Hepatocyte (in vitro differentiated cells): ENCODE measurements at regions not wholly inside any gene's neighbourhood (a gene's known extent, or its start where the extent isn't known, plus 50 kb on each side); places are given as distances from the start of the nearest gene placed in this dataset.
"Not testable (repeated sequence)": the region's sequence is repeated elsewhere in the genome, so short reads cannot be mapped to it uniquely, and the experiment has no call there.

Source experiments
- EZH2 ChIP-seq: fragments of 200-600 bp; sonication (generic); IDR thresholded peaks from 2 replicates; pipeline ENCODE4 v1.6.1; 2016; ENCODE audit warnings: antibody characterized with exemption, mild to moderate bottlenecking, borderline replicate concordance
- EZH2phosphoT487 ChIP-seq: fragments of 200-600 bp; sonication (generic); IDR thresholded peaks from one replicate; pipeline ENCODE4 v1.6.1; 2018; ENCODE audit warnings: antibody characterized with exemption, mild to moderate bottlenecking, low read depth, moderate library complexity; ENCODE audit not compliant: unreplicated experiment, severe bottlenecking
- TF ChIP-seq, protein P1 (sequence below): fragments of 200-600 bp; sonication (generic); IDR thresholded peaks from 2 replicates; pipeline ENCODE4 v1.5.1; 2016; ENCODE audit warnings: antibody characterized with exemption, mild to moderate bottlenecking; ENCODE audit not compliant: poor library complexity

DNA sequence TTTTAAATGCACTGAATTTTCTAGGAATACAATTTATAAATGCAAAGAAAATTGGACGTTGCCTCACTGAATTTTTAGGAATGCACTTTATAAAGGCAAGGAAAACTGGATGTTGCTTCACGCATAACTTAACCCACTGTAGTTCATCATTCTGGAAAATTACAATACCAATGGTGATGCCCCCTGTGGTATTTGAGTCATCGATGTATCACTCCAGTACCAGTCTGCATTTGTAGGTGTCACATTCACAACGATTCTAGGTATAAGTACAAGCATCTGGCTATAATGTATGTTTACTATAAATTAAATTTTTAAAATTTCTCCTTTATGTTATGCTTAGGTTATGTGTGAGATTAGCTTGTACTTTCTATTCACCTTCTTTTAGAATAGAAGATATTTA is 320.5 kb downstream of the GOLGA6L6 start:
- TF ChIP-seq, protein P1, sequence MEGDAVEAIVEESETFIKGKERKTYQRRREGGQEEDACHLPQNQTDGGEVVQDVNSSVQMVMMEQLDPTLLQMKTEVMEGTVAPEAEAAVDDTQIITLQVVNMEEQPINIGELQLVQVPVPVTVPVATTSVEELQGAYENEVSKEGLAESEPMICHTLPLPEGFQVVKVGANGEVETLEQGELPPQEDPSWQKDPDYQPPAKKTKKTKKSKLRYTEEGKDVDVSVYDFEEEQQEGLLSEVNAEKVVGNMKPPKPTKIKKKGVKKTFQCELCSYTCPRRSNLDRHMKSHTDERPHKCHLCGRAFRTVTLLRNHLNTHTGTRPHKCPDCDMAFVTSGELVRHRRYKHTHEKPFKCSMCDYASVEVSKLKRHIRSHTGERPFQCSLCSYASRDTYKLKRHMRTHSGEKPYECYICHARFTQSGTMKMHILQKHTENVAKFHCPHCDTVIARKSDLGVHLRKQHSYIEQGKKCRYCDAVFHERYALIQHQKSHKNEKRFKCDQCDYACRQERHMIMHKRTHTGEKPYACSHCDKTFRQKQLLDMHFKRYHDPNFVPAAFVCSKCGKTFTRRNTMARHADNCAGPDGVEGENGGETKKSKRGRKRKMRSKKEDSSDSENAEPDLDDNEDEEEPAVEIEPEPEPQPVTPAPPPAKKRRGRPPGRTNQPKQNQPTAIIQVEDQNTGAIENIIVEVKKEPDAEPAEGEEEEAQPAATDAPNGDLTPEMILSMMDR: not testable (repeated sequence)
- TF ChIP-seq EZH2, EZH2phosphoT487: not testable (repeated sequence)
